ENCODE measurements at regions not wholly inside any gene's neighbourhood (a gene's known extent, or its start where the extent isn't known, plus 50 kb on each side); places are given as distances from the start of the nearest gene placed in this dataset.

DNA sequence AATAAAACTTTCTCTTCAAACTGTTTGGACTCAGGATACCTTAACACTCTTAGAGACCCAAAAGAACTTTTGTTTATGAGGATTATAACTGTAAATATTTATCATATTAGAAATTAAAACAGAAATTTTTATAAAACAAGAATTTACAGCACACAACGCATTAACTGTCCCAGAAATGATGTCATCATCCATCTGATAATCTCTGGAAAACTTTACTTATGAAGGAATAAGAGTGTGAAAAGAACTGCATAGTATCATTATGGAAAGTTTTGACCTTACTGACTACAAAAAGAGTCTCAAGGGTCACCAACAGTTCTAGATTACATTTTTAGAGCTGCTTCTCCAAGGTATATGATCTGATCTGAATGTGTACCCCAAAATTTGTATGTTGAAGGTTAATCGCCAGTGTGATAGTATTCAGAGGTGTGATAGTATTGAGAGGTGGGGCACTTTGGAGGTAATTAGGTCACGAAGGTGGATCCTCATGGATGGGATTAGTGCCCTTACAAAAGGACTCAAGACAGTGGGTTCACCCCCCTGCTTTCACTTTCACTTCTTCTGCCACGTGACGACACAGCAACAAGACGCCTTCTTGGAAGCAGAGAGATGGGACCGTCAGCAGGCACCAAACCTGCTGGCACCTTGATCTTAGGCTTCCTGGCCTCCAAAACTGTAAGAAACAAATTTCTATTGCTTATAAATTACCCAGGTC is 95.7 kb upstream of the NR5A2 start:
- ChIA-PET SMC1A (ENCODE audit: uncharacterized antibody, unreplicated experiment) (no interaction called here), POLR2A (no interaction called here), CTCF (no interaction called here), RAD21 (ENCODE audit: unreplicated experiment) (no interaction called here)
- intact Hi-C loops (cut with micrococcal nuclease; ENCODE audit: unreplicated experiment) (no loop called here), in situ Hi-C loops (cut with MboI) (no loop called here)
- no TSS peak for BruUV-seq (replicated peaks)
- H3K36me3 ChIP-seq (ENCODE audit: control insufficient read depth in 2 of 2, insufficient read depth in 2 of 2, low read length in 1 of 2) = no peaks in the 10 kb centered on the region
- no peaks in the 10 kb centered on the region for H3K4me1 ChIP-seq (ENCODE audit: control insufficient read depth, insufficient read depth, low read length)
- FAIRE-seq (no peak), ATAC-seq (no peak), DNase-seq (ENCODE audit: low read depth, low spot score) (no peak)
- WGBS (ENCODE audit: insufficient coverage, insufficient replicate concordance, low lambda C conversion rate, missing lambda C conversion rate) = 29% methylated on average over 7 of the region's 7 CpGs
- no peak overlapping the region for H3K27ac ChIP-seq (ENCODE audit: control insufficient read depth, insufficient read depth)
- no peak overlapping the region for H3K9ac ChIP-seq (ENCODE audit: control insufficient read depth, insufficient read depth, low read length)
- TF ChIP-seq EZH2 (IDR thresholded peaks at IDR 0.05; ENCODE audit: borderline replicate concordance, control insufficient read depth, low read depth, low read length) = no peak
- no peak for TF ChIP-seq NRF1 (conservative IDR thresholded peaks at IDR 0.05; ENCODE audit: low read depth, low read length)
- TF ChIP-seq, protein P1, sequence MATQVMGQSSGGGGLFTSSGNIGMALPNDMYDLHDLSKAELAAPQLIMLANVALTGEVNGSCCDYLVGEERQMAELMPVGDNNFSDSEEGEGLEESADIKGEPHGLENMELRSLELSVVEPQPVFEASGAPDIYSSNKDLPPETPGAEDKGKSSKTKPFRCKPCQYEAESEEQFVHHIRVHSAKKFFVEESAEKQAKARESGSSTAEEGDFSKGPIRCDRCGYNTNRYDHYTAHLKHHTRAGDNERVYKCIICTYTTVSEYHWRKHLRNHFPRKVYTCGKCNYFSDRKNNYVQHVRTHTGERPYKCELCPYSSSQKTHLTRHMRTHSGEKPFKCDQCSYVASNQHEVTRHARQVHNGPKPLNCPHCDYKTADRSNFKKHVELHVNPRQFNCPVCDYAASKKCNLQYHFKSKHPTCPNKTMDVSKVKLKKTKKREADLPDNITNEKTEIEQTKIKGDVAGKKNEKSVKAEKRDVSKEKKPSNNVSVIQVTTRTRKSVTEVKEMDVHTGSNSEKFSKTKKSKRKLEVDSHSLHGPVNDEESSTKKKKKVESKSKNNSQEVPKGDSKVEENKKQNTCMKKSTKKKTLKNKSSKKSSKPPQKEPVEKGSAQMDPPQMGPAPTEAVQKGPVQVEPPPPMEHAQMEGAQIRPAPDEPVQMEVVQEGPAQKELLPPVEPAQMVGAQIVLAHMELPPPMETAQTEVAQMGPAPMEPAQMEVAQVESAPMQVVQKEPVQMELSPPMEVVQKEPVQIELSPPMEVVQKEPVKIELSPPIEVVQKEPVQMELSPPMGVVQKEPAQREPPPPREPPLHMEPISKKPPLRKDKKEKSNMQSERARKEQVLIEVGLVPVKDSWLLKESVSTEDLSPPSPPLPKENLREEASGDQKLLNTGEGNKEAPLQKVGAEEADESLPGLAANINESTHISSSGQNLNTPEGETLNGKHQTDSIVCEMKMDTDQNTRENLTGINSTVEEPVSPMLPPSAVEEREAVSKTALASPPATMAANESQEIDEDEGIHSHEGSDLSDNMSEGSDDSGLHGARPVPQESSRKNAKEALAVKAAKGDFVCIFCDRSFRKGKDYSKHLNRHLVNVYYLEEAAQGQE (IDR thresholded peaks at IDR 0.05; ENCODE audit: low read depth, low read length) = no peak
- TF ChIP-seq TAF1 (IDR thresholded peaks at IDR 0.05; ENCODE audit: borderline replicate concordance, low read depth, low read length) = no peak
- TF ChIP-seq BHLHE40 (IDR thresholded peaks at IDR 0.05; ENCODE audit: borderline replicate concordance in 1 of 2, low read depth in 2 of 2, low read length in 1 of 2) = 0 out of 4 replicates have a peak, but pooled peaks of 1 of the 2 experiments have one; percentile 6
- no peak for TF ChIP-seq NBN (IDR thresholded peaks at IDR 0.05)
- H3K79me2 ChIP-seq (ENCODE audit: control insufficient read depth, insufficient read depth, low read length) = no peaks in the 10 kb centered on the region
- H3K4me2 ChIP-seq (ENCODE audit: control insufficient read depth, insufficient read depth) = no peak overlapping the region
- H3K9me3 ChIP-seq (replicated peaks; ENCODE audit: control insufficient read depth, insufficient read depth, low read length) = no peaks in the 10 kb centered on the region
- no peaks in the 10 kb centered on the region for H4K20me1 ChIP-seq (ENCODE audit: control insufficient read depth, insufficient read depth)
- no peak overlapping the region for H3K4me3 ChIP-seq
- H3K27me3 ChIP-seq (replicated peaks in 1 of 2; ENCODE audit: control insufficient read depth in 2 of 2, insufficient read depth in 2 of 2, low read length in 1 of 2) = no peaks in the 10 kb centered on the region; a peak in 1 of 4 replicates
- no peak overlapping the region; the same call in 1 of the 2 replicates for H2AFZ ChIP-seq (ENCODE audit: control insufficient read depth, low read depth, low read length)
